GM19238 (cell line): ENCODE measurements at regions not wholly inside any gene's neighbourhood (a gene's known extent, or its start where the extent isn't known, plus 50 kb on each side); places are given as distances from the start of the nearest gene placed in this dataset.
"Not testable (repeated sequence)": the region's sequence is repeated elsewhere in the genome, so short reads cannot be mapped to it uniquely, and the experiment has no call there.

ENCODE experiments used
- DNase-seq: peaks from one replicate; pipeline ENCODE4 v3.0.0; 2011; ENCODE audit warnings: low spot score; ENCODE audit not compliant: insufficient read length

GRCh38 chr6:73969971-73970970 is 274.3 kb downstream of the CD109 start:
- no peak for DNase-seq

GRCh38 chr6:73968221-73968757 is 272.3 kb downstream of the CD109 start:
- DNase-seq = no peak

GRCh38 chr6:73965539-73966029 is 269.6 kb downstream of the CD109 start:
- DNase-seq = no peak

GRCh38 chr6:73964241-73964854 is 268.3 kb downstream of the CD109 start:
- DNase-seq = no peak

- DNase-seq = no peak
These were observed 266.9 kb downstream of the CD109 start for GRCh38 chr6:73962884-73963283.

- no peak for DNase-seq
These were observed 260.3 kb downstream of the CD109 start for GRCh38 chr6:73956305-73956704.

- no peak for DNase-seq
These were observed 259.8 kb downstream of the CD109 start for GRCh38 chr6:73955800-73956199.

- no peak for DNase-seq
These were observed 258.9 kb downstream of the CD109 start for GRCh38 chr6:73954881-73955280.

- DNase-seq = no peak
These were observed 255.2 kb downstream of the CD109 start for GRCh38 chr6:73951183-73951582.

- no peak for DNase-seq
These were observed 248.1 kb downstream of the CD109 start for GRCh38 chr6:73943930-73944652.

GRCh38 chr6:73943411-73943810 is 247.4 kb downstream of the CD109 start:
- DNase-seq = no peak

GRCh38 chr6:73942592-73943186 is 246.7 kb downstream of the CD109 start:
- DNase-seq = no peak

GRCh38 chr6:73941892-73942291 is 245.9 kb downstream of the CD109 start:
- DNase-seq = no peak

GRCh38 chr6:73937805-73938204 is 241.8 kb downstream of the CD109 start:
- DNase-seq = no peak

GRCh38 chr6:73932866-73933265 is 236.9 kb downstream of the CD109 start:
- DNase-seq = no peak

- DNase-seq = no peak
These were observed 233.4 kb downstream of the CD109 start for GRCh38 chr6:73929405-73929804.

- DNase-seq = no peak
These were observed 231.4 kb downstream of the CD109 start for GRCh38 chr6:73927421-73927820.

GRCh38 chr6:73925703-73926102 is 229.7 kb downstream of the CD109 start:
- not testable (repeated sequence) for DNase-seq

GRCh38 chr6:73923905-73924485 is 228.0 kb downstream of the CD109 start:
- DNase-seq = no peak

GRCh38 chr6:73903155-73903554 is 207.2 kb downstream of the CD109 start:
- no peak for DNase-seq

GRCh38 chr6:73901986-73902385 is 206.0 kb downstream of the CD109 start:
- DNase-seq = no peak
